Upper lobe of right lung (tissue), 1 donor: ENCODE measurements at regions not wholly inside any gene's neighbourhood (a gene's known extent, or its start where the extent isn't known, plus 50 kb on each side); places are given as distances from the start of the nearest gene placed in this dataset.
"Not testable (repeated sequence)": the region's sequence is repeated elsewhere in the genome, so short reads cannot be mapped to it uniquely, and the experiment has no call there.

Experiments
- ATAC-seq: fragments of 200-7000 bp; cut with Tn5 transposase; one replicate; pipeline ENCODE4 v1.9.1; 2020; ENCODE audit warnings: mild to moderate bottlenecking, moderate library complexity
- DNase-seq: peaks from one replicate; pipeline ENCODE4 v3.0.0-alpha.2; 2020
- H3K27ac ChIP-seq: fragments of 200-600 bp; one replicate; pipeline ENCODE4 v1.8.0; 2022
- H3K27me3 ChIP-seq: fragments of 200-600 bp; one replicate; pipeline ENCODE4 v1.8.0; 2022; ENCODE audit warnings: mild to moderate bottlenecking
- H3K36me3 ChIP-seq: fragments of 200-600 bp; one replicate; pipeline ENCODE4 v1.8.0; 2022
- H3K4me1 ChIP-seq: fragments of 200-600 bp; one replicate; pipeline ENCODE4 v1.8.0; 2022
- H3K4me3 ChIP-seq: fragments of 200-600 bp; one replicate; pipeline ENCODE4 v1.8.0; 2022; ENCODE audit warnings: mild to moderate bottlenecking
- H3K9me3 ChIP-seq: fragments of 200-600 bp; one replicate; pipeline ENCODE4 v1.8.0; 2022
- CTCF ChIP-seq: fragments of 200-600 bp; IDR thresholded peaks from one replicate; pipeline ENCODE4 v1.8.0; 2022; ENCODE audit warnings: antibody characterized with exemption
- intact Hi-C: fragments of 100-400 bp; cut with DNase I; formaldehyde crosslinking; loops from one replicate; pipeline ENCODE4 v1.11.0; 2022
- donor health status: DM: no; HTN: yes; CAD: no; lungs with severe emphysema.

- intact Hi-C loops = no loop called here
- no peak for DNase-seq
- no peak for ATAC-seq
- Histone ChIP-seq H3K27me3 (no peaks in the 10 kb centered on the region), H3K9me3 (no peaks in the 10 kb centered on the region), H3K27ac (no peak overlapping the region), H3K4me1 (no peaks in the 10 kb centered on the region), H3K4me3 (no peak overlapping the region), H3K36me3 (no peaks in the 10 kb centered on the region)
- no peak for TF ChIP-seq CTCF
Measured at GRCh38 chr21:32087447-32087846, 191.4 kb downstream of the MIS18A start.

- TF ChIP-seq CTCF = no peak
- Histone ChIP-seq H3K36me3 (no peaks in the 10 kb centered on the region), H3K27me3 (no peaks in the 10 kb centered on the region), H3K9me3 (no peaks in the 10 kb centered on the region), H3K4me1 (no peaks in the 10 kb centered on the region), H3K4me3 (no peak overlapping the region), H3K27ac (no peak overlapping the region)
- intact Hi-C loops = no loop called here
- ATAC-seq (no peak), DNase-seq (no peak)
Measured at GRCh38 chr21:32083197-32083596, 195.7 kb downstream of the MIS18A start.

- intact Hi-C loops = no loop called here
- no peak for ATAC-seq
- Histone ChIP-seq H3K9me3 (no peaks in the 10 kb centered on the region), H3K4me3 (no peak overlapping the region), H3K36me3 (no peaks in the 10 kb centered on the region), H3K4me1 (no peaks in the 10 kb centered on the region), H3K27me3 (no peaks in the 10 kb centered on the region), H3K27ac (no peak overlapping the region)
- no peak for DNase-seq
- no peak for TF ChIP-seq CTCF
Measured at GRCh38 chr21:32082466-32082865, 196.4 kb downstream of the MIS18A start.

- ATAC-seq = no peak
- Histone ChIP-seq H3K9me3 (no peaks in the 10 kb centered on the region), H3K27ac (no peak overlapping the region), H3K27me3 (no peaks in the 10 kb centered on the region), H3K4me3 (no peak overlapping the region), H3K36me3 (no peaks in the 10 kb centered on the region), H3K4me1 (no peaks in the 10 kb centered on the region)
- no peak for DNase-seq
- TF ChIP-seq CTCF = no peak
- intact Hi-C loops = no loop called here
Measured at GRCh38 chr21:32073593-32073992, 200.8 kb downstream of the HUNK start.

GRCh38 chr21:32073190-32073589 is 200.4 kb downstream of the HUNK start:
- Histone ChIP-seq H3K27ac (no peak overlapping the region), H3K36me3 (no peaks in the 10 kb centered on the region), H3K9me3 (no peaks in the 10 kb centered on the region), H3K4me3 (no peak overlapping the region), H3K27me3 (no peaks in the 10 kb centered on the region), H3K4me1 (no peaks in the 10 kb centered on the region)
- no peak for TF ChIP-seq CTCF
- intact Hi-C loops = no loop called here
- ATAC-seq (no peak), DNase-seq (no peak)

GRCh38 chr21:32071620-32072019 is 198.8 kb downstream of the HUNK start:
- H3K4me1 ChIP-seq, intact Hi-C loops, H3K4me3 ChIP-seq: not testable (repeated sequence)

More at GRCh38 chr21:32071620-32072019, 198.8 kb downstream of the HUNK start:
- H3K36me3 ChIP-seq, ATAC-seq, H3K27me3 ChIP-seq, H3K9me3 ChIP-seq, H3K27ac ChIP-seq, DNase-seq: not testable (repeated sequence)
